ENCODE measurements at regions not wholly inside any gene's neighbourhood (a gene's known extent, or its start where the extent isn't known, plus 50 kb on each side); places are given as distances from the start of the nearest gene placed in this dataset.
A peak's percentile ranks its signal among the peaks of the same experiment; 100 is the strongest.
"Not testable (repeated sequence)": the region's sequence is repeated elsewhere in the genome, so short reads cannot be mapped to it uniquely, and the experiment has no call there.

DNA sequence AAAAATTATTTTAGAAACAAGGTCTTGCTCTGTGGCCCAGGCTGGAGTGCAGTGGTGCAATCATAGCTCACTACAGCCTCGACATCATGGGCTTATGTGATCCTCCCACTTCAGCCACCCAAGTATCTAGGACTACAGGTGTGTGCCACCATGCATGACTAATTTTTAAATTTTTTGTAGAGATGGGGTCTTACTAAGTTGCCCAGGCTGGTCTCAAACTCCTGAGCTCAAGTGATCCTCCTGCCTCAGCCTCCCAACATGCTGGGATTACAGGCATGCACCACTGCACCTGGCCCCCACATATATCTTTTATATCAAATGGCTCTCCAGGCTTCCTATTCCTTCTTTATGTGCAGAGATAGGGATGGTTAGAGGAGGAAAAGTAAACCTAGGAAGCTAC, 91.2 kb upstream of the SVIL start:
- H3K4me1 ChIP-seq (ENCODE audit: control insufficient read depth in 2 of 2, insufficient read depth in 1 of 2, low read depth in 1 of 2, low read length in 2 of 2), result peaks cover 10 to 25% of the 10 kb centered on the region in 2 donors
- H3K9me3 ChIP-seq (replicated peaks in 1 of 2; ENCODE audit: control insufficient read depth in 2 of 2, insufficient read depth in 1 of 2, low read depth in 1 of 2, low read length in 2 of 2); H4K8ac ChIP-seq (ENCODE audit: low read depth, low read length); H3K79me1 ChIP-seq (ENCODE audit: low read depth, low read length); H2BK12ac ChIP-seq (ENCODE audit: low read length); H3K36me3 ChIP-seq (replicated peaks in 1 of 2; ENCODE audit: control insufficient read depth in 2 of 2, insufficient read depth in 2 of 2, low read length in 2 of 2); H2AK5ac ChIP-seq (ENCODE audit: low read depth, low read length); H2BK15ac ChIP-seq (ENCODE audit: low read length); H3K4ac ChIP-seq (ENCODE audit: low read length); H3K23ac ChIP-seq (ENCODE audit: low read depth, low read length, poor library complexity); H3K9ac ChIP-seq (ENCODE audit: low read depth, low read length, poor library complexity); H3K4me2 ChIP-seq (ENCODE audit: insufficient read depth, low read length, poor library complexity, severe bottlenecking); H2AFZ ChIP-seq (ENCODE audit: low read length); H2BK120ac ChIP-seq (ENCODE audit: low read depth, low read length); DNase-seq (ENCODE audit: low spot score); H3K27me3 ChIP-seq (ENCODE audit: control insufficient read depth in 3 of 3, insufficient read depth in 3 of 3, low read depth in 1 of 3, low read length in 3 of 3); H3K14ac ChIP-seq (ENCODE audit: low read length); H3K27ac ChIP-seq (replicated peaks; ENCODE audit: low read length); H3K18ac ChIP-seq (ENCODE audit: low read length); H2BK5ac ChIP-seq (ENCODE audit: low read length); H3K4me3 ChIP-seq (ENCODE audit: low read length in 2 of 2); H4K91ac ChIP-seq (ENCODE audit: low read depth, low read length, poor library complexity): not testable (repeated sequence)
- WGBS, 2 donors (ENCODE audit: extremely low coverage in 2 of 2, insufficient read length in 2 of 2, insufficient replicate concordance in 1 of 2), result no CpG with 5 or more reads among the region's 1 CpG

DNA sequence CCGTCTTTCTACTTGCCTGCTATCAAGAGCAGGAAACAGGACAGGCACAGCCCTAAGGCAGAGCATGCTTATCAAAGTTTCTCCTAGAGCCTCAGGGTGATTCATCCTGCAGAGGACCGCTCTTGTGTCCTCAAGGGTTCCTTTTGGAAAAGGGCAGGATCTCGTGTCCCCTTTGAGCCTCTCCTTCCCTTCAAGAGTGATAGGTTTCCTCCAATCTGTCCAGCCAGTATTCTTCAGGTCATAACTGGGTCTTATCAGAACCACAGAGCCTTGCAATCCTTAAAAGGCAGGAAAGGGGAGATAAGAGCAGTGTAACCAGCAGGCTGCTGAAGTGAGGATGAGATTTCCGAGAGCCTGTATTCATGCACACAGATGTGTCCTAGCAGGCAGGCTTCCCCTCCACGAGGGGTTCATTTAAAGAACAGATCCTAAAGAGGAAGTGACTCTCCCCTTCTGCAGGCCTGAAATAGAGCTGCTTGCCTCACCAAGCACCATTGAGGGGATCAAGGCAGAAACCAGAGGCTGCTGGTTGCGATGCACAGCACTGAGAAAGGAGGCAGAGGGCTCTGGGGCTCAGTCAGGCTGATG, 90.5 kb upstream of the SVIL start:
- Histone ChIP-seq H2BK120ac (ENCODE audit: low read depth, low read length) (no peak overlapping the region), H3K79me1 (ENCODE audit: low read depth, low read length) (peaks cover 5% of the 10 kb centered on the region), H3K4me3 (ENCODE audit: low read length in 2 of 2) (no peak overlapping the region), H3K36me3 (replicated peaks in 1 of 2; ENCODE audit: control insufficient read depth in 2 of 2, insufficient read depth in 2 of 2, low read length in 2 of 2) (no peaks in the 10 kb centered on the region), H3K9me3 (replicated peaks in 1 of 2; ENCODE audit: control insufficient read depth in 2 of 2, insufficient read depth in 1 of 2, low read depth in 1 of 2, low read length in 2 of 2) (peaks cover 0 to 12% of the 10 kb centered on the region in 2 donors), H3K14ac (ENCODE audit: low read length) (no peak overlapping the region), H3K18ac (ENCODE audit: low read length) (peak overlapping the region; percentile 0), H3K4me1 (ENCODE audit: control insufficient read depth in 2 of 2, insufficient read depth in 1 of 2, low read depth in 1 of 2, low read length in 2 of 2) (peaks cover 10 to 21% of the 10 kb centered on the region in 2 donors), H4K8ac (ENCODE audit: low read depth, low read length) (no peak overlapping the region), H3K23ac (ENCODE audit: low read depth, low read length, poor library complexity) (no peak overlapping the region), H2AK5ac (ENCODE audit: low read depth, low read length) (no peak overlapping the region), H3K27me3 (ENCODE audit: control insufficient read depth in 3 of 3, insufficient read depth in 3 of 3, low read depth in 1 of 3, low read length in 3 of 3) (no peaks in the 10 kb centered on the region), H3K4me2 (ENCODE audit: insufficient read depth, low read length, poor library complexity, severe bottlenecking) (no peak overlapping the region), H4K91ac (ENCODE audit: low read depth, low read length, poor library complexity) (no peak overlapping the region), H2BK15ac (ENCODE audit: low read length) (no peak overlapping the region), H2BK12ac (ENCODE audit: low read length) (no peak overlapping the region), H2AFZ (ENCODE audit: low read length) (no peak overlapping the region), H2BK5ac (ENCODE audit: low read length) (no peak overlapping the region), H3K4ac (ENCODE audit: low read length) (no peak overlapping the region), H3K27ac (replicated peaks; ENCODE audit: low read length) (peak overlapping the region; percentile 14), H3K9ac (ENCODE audit: low read depth, low read length, poor library complexity) (no peak overlapping the region)
- no CpG with 5 or more reads among the region's 6 CpGs for WGBS, 2 donors (ENCODE audit: extremely low coverage in 2 of 2, insufficient read length in 2 of 2, insufficient replicate concordance in 1 of 2)
- DNase-seq (ENCODE audit: low spot score), result no peak

DNA sequence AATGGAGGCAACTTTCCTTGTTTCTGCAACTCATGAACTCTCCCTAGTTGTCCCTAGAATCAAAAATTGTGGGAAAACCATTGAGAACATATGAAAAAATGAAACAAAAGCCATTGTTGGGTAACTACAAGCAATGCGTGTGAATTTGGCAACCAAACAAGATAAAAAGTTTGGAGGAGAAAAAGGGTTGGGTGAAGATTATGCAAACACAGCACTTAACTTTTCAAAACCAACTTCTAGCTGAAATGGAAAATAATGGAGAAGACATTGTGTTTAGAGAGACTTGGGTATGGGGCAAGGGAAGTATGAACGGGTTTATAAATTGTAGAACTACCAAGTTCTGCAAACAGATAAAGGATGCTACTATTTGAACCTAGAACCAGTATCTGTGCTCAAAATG, 89.0 kb upstream of the SVIL start:
- no peaks in the 10 kb centered on the region for H3K27me3 ChIP-seq (ENCODE audit: control insufficient read depth in 3 of 3, insufficient read depth in 3 of 3, low read depth in 1 of 3, low read length in 3 of 3)
- H3K14ac ChIP-seq (ENCODE audit: low read length), result no peak overlapping the region
- H3K23ac ChIP-seq (ENCODE audit: low read depth, low read length, poor library complexity), result no peak overlapping the region
- no peak overlapping the region for H2BK15ac ChIP-seq (ENCODE audit: low read length)
- H2AK5ac ChIP-seq (ENCODE audit: low read depth, low read length), result no peak overlapping the region
- H2BK12ac ChIP-seq (ENCODE audit: low read length), result no peak overlapping the region
- no peak overlapping the region for H3K18ac ChIP-seq (ENCODE audit: low read length)
- H4K91ac ChIP-seq (ENCODE audit: low read depth, low read length, poor library complexity), result no peak overlapping the region
- no peak overlapping the region for H3K4ac ChIP-seq (ENCODE audit: low read length)
- H3K36me3 ChIP-seq (replicated peaks in 1 of 2; ENCODE audit: control insufficient read depth in 2 of 2, insufficient read depth in 2 of 2, low read length in 2 of 2), result no peaks in the 10 kb centered on the region
- no peak overlapping the region for H3K9ac ChIP-seq (ENCODE audit: low read depth, low read length, poor library complexity)
- H3K4me1 ChIP-seq (ENCODE audit: control insufficient read depth in 2 of 2, insufficient read depth in 1 of 2, low read depth in 1 of 2, low read length in 2 of 2), result peaks cover 5 to 16% of the 10 kb centered on the region in 2 donors
- H3K79me1 ChIP-seq (ENCODE audit: low read depth, low read length), result peaks cover 6% of the 10 kb centered on the region
- H3K4me2 ChIP-seq (ENCODE audit: insufficient read depth, low read length, poor library complexity, severe bottlenecking), result no peak overlapping the region
- H3K4me3 ChIP-seq (ENCODE audit: low read length in 2 of 2), result no peak overlapping the region
- H2AFZ ChIP-seq (ENCODE audit: low read length), result no peak overlapping the region
- no peak overlapping the region for H2BK120ac ChIP-seq (ENCODE audit: low read depth, low read length)
- peaks cover 4 to 22% of the 10 kb centered on the region in 2 donors for H3K9me3 ChIP-seq (replicated peaks in 1 of 2; ENCODE audit: control insufficient read depth in 2 of 2, insufficient read depth in 1 of 2, low read depth in 1 of 2, low read length in 2 of 2)
- DNase-seq (ENCODE audit: low spot score), result no peak
- H2BK5ac ChIP-seq (ENCODE audit: low read length), result no peak overlapping the region
- H3K27ac ChIP-seq (replicated peaks; ENCODE audit: low read length), result no peak overlapping the region
- no CpG with 5 or more reads among the region's 2 CpGs for whole genome bisulfite sequencing, 2 donors (ENCODE audit: extremely low coverage in 2 of 2, insufficient read length in 2 of 2, insufficient replicate concordance in 1 of 2)
- no peak overlapping the region for H4K8ac ChIP-seq (ENCODE audit: low read depth, low read length)

DNA sequence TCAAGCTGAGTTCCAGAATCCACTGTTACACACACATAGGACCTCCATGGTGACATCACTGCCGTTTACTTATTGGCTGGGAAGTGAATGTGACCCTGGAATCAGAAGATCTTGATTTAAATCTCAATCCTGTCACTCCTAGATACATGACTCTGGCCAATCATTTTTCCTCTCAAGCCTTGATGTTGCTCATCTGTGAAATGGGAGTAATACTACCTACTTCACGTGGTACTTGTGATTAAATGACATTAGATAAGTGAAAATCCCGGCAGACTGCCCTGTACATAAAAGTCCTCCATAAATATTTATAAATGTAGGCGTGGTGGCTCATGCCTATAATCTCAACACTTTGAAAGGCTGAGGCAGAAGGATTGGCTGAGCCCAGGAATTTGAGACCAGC, 88.0 kb upstream of the SVIL start:
- Histone ChIP-seq H3K9ac (ENCODE audit: low read depth, low read length, poor library complexity) (no peak overlapping the region), H4K8ac (ENCODE audit: low read depth, low read length) (no peak overlapping the region), H3K27ac (replicated peaks; ENCODE audit: low read length) (no peak overlapping the region), H2AFZ (ENCODE audit: low read length) (no peak overlapping the region), H2AK5ac (ENCODE audit: low read depth, low read length) (no peak overlapping the region), H2BK5ac (ENCODE audit: low read length) (no peak overlapping the region), H3K4me1 (ENCODE audit: control insufficient read depth in 2 of 2, insufficient read depth in 1 of 2, low read depth in 1 of 2, low read length in 2 of 2) (peaks cover 0 to 13% of the 10 kb centered on the region in 2 donors), H3K27me3 (ENCODE audit: control insufficient read depth in 3 of 3, insufficient read depth in 3 of 3, low read depth in 1 of 3, low read length in 3 of 3) (no peaks in the 10 kb centered on the region), H3K23ac (ENCODE audit: low read depth, low read length, poor library complexity) (no peak overlapping the region), H3K4me3 (ENCODE audit: low read length in 2 of 2) (no peak overlapping the region), H2BK120ac (ENCODE audit: low read depth, low read length) (no peak overlapping the region), H3K4ac (ENCODE audit: low read length) (no peak overlapping the region), H2BK12ac (ENCODE audit: low read length) (no peak overlapping the region), H3K18ac (ENCODE audit: low read length) (no peak overlapping the region), H3K9me3 (replicated peaks in 1 of 2; ENCODE audit: control insufficient read depth in 2 of 2, insufficient read depth in 1 of 2, low read depth in 1 of 2, low read length in 2 of 2) (peaks cover 6 to 28% of the 10 kb centered on the region in 2 donors), H3K14ac (ENCODE audit: low read length) (no peak overlapping the region), H2BK15ac (ENCODE audit: low read length) (no peak overlapping the region), H3K36me3 (replicated peaks in 1 of 2; ENCODE audit: control insufficient read depth in 2 of 2, insufficient read depth in 2 of 2, low read length in 2 of 2) (no peaks in the 10 kb centered on the region), H4K91ac (ENCODE audit: low read depth, low read length, poor library complexity) (no peak overlapping the region), H3K79me1 (ENCODE audit: low read depth, low read length) (peaks cover 6% of the 10 kb centered on the region), H3K4me2 (ENCODE audit: insufficient read depth, low read length, poor library complexity, severe bottlenecking) (no peak overlapping the region)
- no peak for DNase-seq (ENCODE audit: low spot score)
- no CpG with 5 or more reads among the region's 4 CpGs for WGBS, 2 donors (ENCODE audit: extremely low coverage in 2 of 2, insufficient read length in 2 of 2, insufficient replicate concordance in 1 of 2)

Measured in neuronal stem cell (in vitro differentiated cells).